ENCODE measurements at regions not wholly inside any gene's neighbourhood (a gene's known extent, or its start where the extent isn't known, plus 50 kb on each side); places are given as distances from the start of the nearest gene placed in this dataset.
"Not testable (repeated sequence)": the region's sequence is repeated elsewhere in the genome, so short reads cannot be mapped to it uniquely, and the experiment has no call there.

GRCh38 chr10:94155722-94156271 lies 162.1 kb downstream of the PLCE1 start:
- TF ChIP-seq POLR2A (IDR thresholded peaks at IDR 0.05) (no peak), POLR2AphosphoS5 (IDR thresholded peaks at IDR 0.05; ENCODE audit: insufficient read depth in 1 of 2, low read depth in 1 of 2) (no peak), CTCF (IDR thresholded peaks at IDR 0.05) (no peak)
- no peaks in the 10 kb centered on the region for H3K27me3 ChIP-seq
- no peak for DNase-seq (ENCODE audit: extremely low spot score in 2 of 2)
- no peak overlapping the region for H3K27ac ChIP-seq
- H3K9me3 ChIP-seq = no peaks in the 10 kb centered on the region
- H3K4me3 ChIP-seq = no peak overlapping the region
- intact Hi-C loops (cut with DNase I) = no loop called here
- no peaks in the 10 kb centered on the region for H3K36me3 ChIP-seq
- no peaks in the 10 kb centered on the region for H3K4me1 ChIP-seq

- Histone ChIP-seq H3K36me3 (no peaks in the 10 kb centered on the region), H3K9me3 (no peaks in the 10 kb centered on the region), H3K27ac (no peak overlapping the region), H3K27me3 (no peaks in the 10 kb centered on the region), H3K4me3 (no peak overlapping the region), H3K4me1 (no peaks in the 10 kb centered on the region)
- no peak for DNase-seq (ENCODE audit: extremely low spot score in 2 of 2)
- intact Hi-C loops (cut with DNase I) = no loop called here
- TF ChIP-seq POLR2A (IDR thresholded peaks at IDR 0.05) (no peak), POLR2AphosphoS5 (IDR thresholded peaks at IDR 0.05; ENCODE audit: insufficient read depth in 1 of 2, low read depth in 1 of 2) (no peak), CTCF (IDR thresholded peaks at IDR 0.05) (no peak)
Observed at GRCh38 chr10:94156453-94156852, 162.7 kb downstream of the PLCE1 start.

- H3K4me3 ChIP-seq; H3K27me3 ChIP-seq; H3K9me3 ChIP-seq; intact Hi-C loops (cut with DNase I); H3K36me3 ChIP-seq; DNase-seq (ENCODE audit: extremely low spot score in 2 of 2); H3K4me1 ChIP-seq; H3K27ac ChIP-seq: not testable (repeated sequence)
Observed at GRCh38 chr10:94165158-94165611, 171.5 kb downstream of the PLCE1 start.

GRCh38 chr10:94172332-94172731 lies 178.6 kb downstream of the PLCE1 start:
- no peak overlapping the region for H3K27ac ChIP-seq
- TF ChIP-seq POLR2A (IDR thresholded peaks at IDR 0.05) (no peak), CTCF (IDR thresholded peaks at IDR 0.05) (no peak), POLR2AphosphoS5 (IDR thresholded peaks at IDR 0.05; ENCODE audit: insufficient read depth in 1 of 2, low read depth in 1 of 2) (no peak)
- no peak overlapping the region for H3K4me3 ChIP-seq
- no peaks in the 10 kb centered on the region for H3K9me3 ChIP-seq
- no peak for DNase-seq (ENCODE audit: extremely low spot score in 2 of 2)
- H3K36me3 ChIP-seq = no peaks in the 10 kb centered on the region
- H3K4me1 ChIP-seq = no peaks in the 10 kb centered on the region
- intact Hi-C loops (cut with DNase I) = no loop called here
- H3K27me3 ChIP-seq = no peaks in the 10 kb centered on the region

GRCh38 chr10:94173594-94173993 lies 179.9 kb downstream of the PLCE1 start:
- Histone ChIP-seq H3K27ac (no peak overlapping the region), H3K9me3 (no peaks in the 10 kb centered on the region), H3K4me3 (no peak overlapping the region), H3K4me1 (no peaks in the 10 kb centered on the region), H3K36me3 (no peaks in the 10 kb centered on the region), H3K27me3 (no peaks in the 10 kb centered on the region)
- TF ChIP-seq POLR2A (IDR thresholded peaks at IDR 0.05) (no peak), CTCF (IDR thresholded peaks at IDR 0.05) (no peak), POLR2AphosphoS5 (IDR thresholded peaks at IDR 0.05; ENCODE audit: insufficient read depth in 1 of 2, low read depth in 1 of 2) (no peak)
- DNase-seq (ENCODE audit: extremely low spot score in 2 of 2) = no peak
- intact Hi-C loops (cut with DNase I) = no loop called here

Measured in vagina (tissue), 2 donors.